ENCODE measurements at regions not wholly inside any gene's neighbourhood (a gene's known extent, or its start where the extent isn't known, plus 50 kb on each side); places are given as distances from the start of the nearest gene placed in this dataset.
A peak's percentile ranks its signal among the peaks of the same experiment; 100 is the strongest.
"Not testable (repeated sequence)": the region's sequence is repeated elsewhere in the genome, so short reads cannot be mapped to it uniquely, and the experiment has no call there.

- no peak for DNase-seq
These were observed 337.5 kb downstream of the EPHA7 start for GRCh38 chr6:93081901-93082300.

- DNase-seq = no peak
These were observed 340.3 kb downstream of the EPHA7 start for GRCh38 chr6:93079061-93079460.

DNA sequence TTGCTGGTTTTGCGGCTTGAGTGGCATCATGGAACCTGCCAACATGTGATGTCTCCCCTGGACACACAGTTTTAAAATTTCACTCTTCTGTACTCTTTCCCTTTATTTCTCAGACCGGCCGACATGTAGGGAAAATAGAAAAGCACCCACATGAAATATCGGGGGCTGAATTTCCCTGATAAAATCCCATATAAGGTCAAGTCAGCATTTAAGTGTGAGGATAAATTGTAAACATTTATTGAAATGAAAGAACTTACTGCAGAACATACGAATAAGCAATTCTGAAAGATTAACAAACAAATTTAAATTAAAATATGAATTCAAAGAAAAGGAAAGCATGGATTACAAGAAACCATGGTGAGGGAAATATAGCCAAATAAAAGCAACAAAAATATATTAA, 345.5 kb downstream of the EPHA7 start:
- DNase-seq = no peak

DNA sequence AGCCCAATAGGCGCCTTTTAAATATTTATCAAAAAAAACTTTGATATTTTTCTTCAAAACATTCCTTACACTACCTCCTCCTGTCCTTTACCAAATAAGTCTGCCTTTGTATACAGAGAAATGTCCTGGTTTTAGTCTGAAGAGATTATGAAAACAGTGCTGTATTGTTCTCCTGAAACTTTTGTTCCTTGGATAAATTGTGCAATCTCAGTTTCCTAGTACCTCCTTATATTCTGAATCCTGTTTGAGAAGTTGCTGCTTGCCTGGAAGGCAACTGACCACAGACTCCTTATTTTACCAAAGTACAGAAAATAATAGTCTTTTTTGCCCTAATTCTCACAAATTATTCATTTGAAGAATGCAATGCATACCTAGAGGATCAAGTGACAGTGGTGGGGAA, 349.5 kb downstream of the EPHA7 start:
- DNase-seq = no peak

DNA sequence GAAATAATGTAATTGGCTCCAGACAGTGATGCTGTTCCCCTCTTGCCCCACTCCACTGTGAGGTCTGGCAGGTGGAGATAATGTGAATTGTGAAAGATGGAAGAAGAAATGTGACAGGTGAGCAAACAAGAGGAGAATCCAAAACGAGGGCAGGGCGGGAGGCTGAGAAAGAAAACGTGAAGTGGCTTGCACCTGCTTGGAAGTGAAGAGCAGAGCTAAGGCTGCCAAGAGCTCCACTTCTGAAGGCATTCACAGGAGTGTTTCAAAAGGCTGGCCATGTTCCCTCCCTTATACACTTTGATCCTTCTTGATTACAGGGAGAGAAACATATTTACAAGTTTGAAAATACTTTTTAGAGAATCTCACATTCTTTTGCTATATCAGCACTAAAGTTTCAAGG, 359.4 kb downstream of the EPHA7 start:
- no peak for DNase-seq

- no peak for DNase-seq
These were observed 361.8 kb downstream of the EPHA7 start for GRCh38 chr6:93057584-93057983.

- DNase-seq = no peak
These were observed 371.0 kb downstream of the EPHA7 start for GRCh38 chr6:93048381-93048780.

- DNase-seq = no peak
These were observed 372.3 kb downstream of the EPHA7 start for GRCh38 chr6:93047033-93047432.

GRCh38 chr6:93045156-93045555, 374.2 kb downstream of the EPHA7 start:
- no peak for DNase-seq

- DNase-seq = no peak
These were observed 379.0 kb downstream of the EPHA7 start for GRCh38 chr6:93040375-93040774.

GRCh38 chr6:93036835-93037234, 382.5 kb downstream of the EPHA7 start:
- peak; percentile 23 for DNase-seq

GRCh38 chr6:93035756-93036155, 383.6 kb downstream of the EPHA7 start:
- no peak for DNase-seq

- no peak for DNase-seq
These were observed 398.0 kb downstream of the EPHA7 start for GRCh38 chr6:93021235-93021915.

DNA sequence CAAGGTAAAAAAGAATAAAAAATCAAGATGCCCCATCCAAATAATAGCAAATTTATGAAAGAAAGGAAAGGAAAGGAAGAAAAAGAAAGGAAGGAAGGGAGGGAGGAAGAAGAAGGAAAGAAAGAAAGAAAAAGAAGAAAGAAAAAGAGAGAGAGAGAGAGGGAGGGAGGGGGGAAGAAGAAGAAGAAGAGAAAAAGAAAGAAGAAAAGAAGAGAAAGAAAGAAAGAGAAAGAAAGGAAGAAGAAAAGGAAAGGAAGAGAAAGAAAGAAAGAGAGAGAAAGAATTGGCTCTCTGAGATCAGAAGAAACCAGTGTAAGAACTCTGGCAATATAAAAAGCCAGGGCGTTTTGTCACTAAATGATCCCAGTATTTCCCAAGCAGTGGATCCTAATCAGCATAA, 401.7 kb downstream of the EPHA7 start:
- no peak for DNase-seq

GRCh38 chr6:93017213-93017612, 402.1 kb downstream of the EPHA7 start:
- DNase-seq = no peak

DNA sequence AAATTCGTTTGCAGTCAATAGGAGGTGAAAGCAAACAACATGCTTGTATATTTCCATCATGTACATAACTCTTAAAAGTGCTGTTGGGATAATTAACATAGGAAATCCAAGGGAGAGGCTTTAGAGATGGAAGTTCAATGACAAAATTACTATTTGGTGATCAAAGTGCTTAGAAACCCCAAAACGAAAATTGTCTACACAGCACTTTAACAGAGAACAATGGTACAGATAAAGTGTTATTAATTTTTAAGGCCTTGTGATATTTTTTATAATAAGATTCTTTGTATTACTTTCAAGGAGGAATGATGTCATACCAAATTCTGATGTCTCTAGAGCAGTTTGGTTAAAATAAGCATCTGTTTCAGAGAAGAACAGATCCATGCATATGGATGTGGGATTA, 406.3 kb downstream of the EPHA7 start:
- no peak for DNase-seq

DNA sequence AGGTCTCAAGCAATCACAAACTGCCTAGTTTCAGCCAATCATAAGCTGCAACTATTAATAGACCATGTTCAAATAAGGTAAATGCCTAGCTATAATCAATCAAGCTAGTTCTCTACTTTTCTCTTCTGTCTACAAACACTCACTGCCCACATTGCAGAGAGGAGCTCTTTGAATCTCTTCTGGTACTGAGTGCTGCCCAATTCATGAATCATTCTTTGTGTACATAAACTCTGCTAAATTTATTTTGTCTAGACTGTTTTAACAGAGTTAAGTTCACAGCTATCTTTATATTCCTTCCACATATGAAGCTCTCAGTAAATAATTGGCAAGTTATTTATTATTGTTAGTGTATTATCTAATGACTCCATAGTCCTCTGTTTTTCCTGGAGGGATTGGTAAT, 411.0 kb downstream of the EPHA7 start:
- no peak for DNase-seq

GRCh38 chr6:92989656-92990055, 429.7 kb downstream of the EPHA7 start:
- no peak for DNase-seq

DNA sequence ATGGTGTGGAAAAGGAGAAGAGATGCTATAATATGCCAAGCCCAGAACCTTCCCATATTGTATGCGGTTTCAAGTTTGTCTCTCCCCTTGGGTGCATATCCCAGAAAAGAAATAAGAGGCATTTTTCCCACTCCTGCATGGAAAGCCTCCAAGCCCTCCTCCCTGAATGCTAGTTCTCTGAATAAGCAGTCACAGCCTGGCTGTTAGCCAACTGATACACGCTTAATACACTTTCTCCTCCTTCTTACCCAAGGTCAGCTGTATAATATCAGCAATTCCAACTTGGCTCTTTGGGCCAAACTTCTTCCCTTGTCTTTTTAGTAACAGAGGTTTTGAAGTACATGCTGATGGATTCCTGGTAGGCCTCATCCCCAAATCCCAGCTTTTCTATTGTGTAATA, 440.1 kb downstream of the EPHA7 start:
- DNase-seq = no peak

GRCh38 chr6:92977018-92977417, 442.3 kb downstream of the EPHA7 start:
- no peak for DNase-seq

DNA sequence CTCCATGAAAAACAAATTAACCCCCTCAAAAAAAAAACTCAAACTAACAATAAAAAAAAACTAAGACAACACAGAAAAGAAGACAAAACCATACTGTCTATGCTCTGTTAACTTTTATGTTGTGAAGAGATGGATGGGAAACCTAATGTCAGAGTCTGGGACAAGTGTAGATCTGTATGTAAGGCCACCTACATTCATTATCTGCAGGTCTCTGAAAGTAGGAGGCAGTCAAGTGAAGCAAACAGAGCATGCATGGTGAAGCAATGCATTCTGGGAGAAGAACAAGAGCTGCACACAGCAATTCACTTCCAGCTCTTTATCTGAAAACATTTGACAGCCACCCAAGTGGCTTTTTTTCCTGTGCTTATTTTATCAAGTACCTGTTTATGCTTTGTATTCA, 452.0 kb downstream of the EPHA7 start:
- DNase-seq = no peak

DNA sequence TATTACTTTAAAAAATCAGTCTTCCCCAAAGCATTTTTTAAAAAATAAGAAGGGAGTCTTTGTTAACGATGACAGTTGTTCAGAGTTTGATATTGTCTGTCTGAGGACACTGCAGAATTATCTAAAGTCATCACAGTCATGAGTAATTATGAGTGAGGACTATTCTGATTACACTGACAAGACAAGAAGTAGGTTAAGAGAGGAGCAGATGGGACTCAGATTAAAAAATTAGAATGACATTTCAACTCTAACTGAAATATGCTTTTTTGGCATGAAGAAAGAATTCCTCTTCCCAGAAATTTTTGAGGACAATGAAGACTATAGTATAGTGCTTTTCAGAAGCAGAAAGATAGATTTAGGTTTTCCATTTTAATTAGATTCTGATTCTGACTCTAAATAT, 456.5 kb downstream of the EPHA7 start:
- DNase-seq = no peak

- not testable (repeated sequence) for DNase-seq
These were observed 467.2 kb downstream of the EPHA7 start for GRCh38 chr6:92952111-92952510.

- no peak for DNase-seq
These were observed 473.6 kb downstream of the EPHA7 start for GRCh38 chr6:92945799-92946198.

DNA sequence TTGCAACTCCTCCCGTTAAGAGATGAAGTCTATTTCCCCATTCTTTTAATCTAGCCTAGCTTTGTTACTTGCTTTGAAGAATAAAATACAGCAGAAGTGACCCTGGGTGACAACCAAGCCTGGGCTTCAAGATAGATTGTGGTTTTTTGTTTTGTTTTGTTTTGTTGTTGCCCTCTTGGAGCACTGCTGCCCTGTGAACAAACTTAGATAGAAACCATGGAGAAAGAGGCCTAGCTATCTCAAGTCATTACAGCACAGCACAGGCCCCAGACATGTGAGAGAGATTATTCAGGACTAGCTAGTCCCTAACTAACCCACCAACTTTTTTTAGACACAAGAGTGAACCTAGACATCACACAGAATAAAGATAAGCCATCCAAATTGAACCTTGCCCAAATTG, 475.2 kb downstream of the EPHA7 start:
- no peak for DNase-seq

DNA sequence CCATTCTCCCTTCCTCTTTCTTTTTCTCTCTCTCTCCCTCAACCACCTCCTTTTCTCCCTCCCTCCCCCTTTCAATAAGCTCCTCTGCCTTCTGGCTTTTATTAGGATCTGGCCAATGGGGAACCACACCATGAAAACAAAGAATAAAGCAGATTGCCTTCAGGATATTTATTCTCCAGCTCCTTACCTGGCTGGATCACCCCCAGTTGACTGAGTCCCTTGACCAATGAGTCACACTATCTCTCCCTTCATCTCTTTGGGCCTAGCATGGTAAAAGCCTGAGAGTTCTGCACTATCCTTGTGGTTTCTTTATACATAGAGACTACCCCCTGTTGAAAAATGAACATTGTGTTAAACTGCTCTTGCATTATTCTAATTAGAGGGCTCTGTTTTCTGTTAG, 476.8 kb downstream of the EPHA7 start:
- no peak for DNase-seq
